ENCODE measurements at regions not wholly inside any gene's neighbourhood (a gene's known extent, or its start where the extent isn't known, plus 50 kb on each side); places are given as distances from the start of the nearest gene placed in this dataset.

DNA sequence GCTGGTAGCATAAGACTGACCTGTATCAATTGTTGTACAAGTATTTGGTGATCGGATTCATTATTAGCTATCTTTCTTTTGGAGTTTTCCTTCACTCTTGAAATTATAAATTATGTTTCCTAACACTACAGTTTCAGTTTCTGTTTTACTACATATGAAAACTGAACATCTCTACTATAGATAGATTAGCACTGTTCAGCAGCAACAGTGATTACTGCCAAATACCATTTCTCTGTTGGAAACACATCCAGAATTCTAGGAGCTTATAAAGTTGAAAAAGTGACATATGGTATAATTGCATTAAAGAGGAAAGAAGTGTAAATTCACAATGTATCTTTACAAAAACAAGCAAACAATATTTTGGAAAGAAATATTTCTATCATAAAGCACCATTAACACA lies 118.5 kb upstream of the GRIA4 start:
- ATAC-seq (ENCODE audit: low read depth) (no peak), DNase-seq (no peak)
- Histone ChIP-seq H2AFZ (ENCODE audit: insufficient read depth, low read depth, low read length, poor library complexity, severe bottlenecking) (no peak overlapping the region), H3K79me2 (ENCODE audit: control insufficient read depth, insufficient read depth, low read length) (no peaks in the 10 kb centered on the region), H3K9me3 (ENCODE audit: control extremely low read depth in 1 of 3, control insufficient read depth in 2 of 3, insufficient read depth in 1 of 3, low read length in 2 of 3) (no peaks in the 10 kb centered on the region), H4K20me1 (ENCODE audit: control insufficient read depth, insufficient read depth, low read length, poor library complexity, severe bottlenecking) (no peaks in the 10 kb centered on the region), H3K27ac (ENCODE audit: low read length in 2 of 2) (no peak overlapping the region), H3K9ac (ENCODE audit: low read length) (no peak overlapping the region), H3K4me1 (ENCODE audit: control insufficient read depth in 2 of 2, insufficient read depth in 2 of 2, low read length in 2 of 2) (no peaks in the 10 kb centered on the region), H3K4me2 (replicated peaks; ENCODE audit: low read depth, low read length, poor library complexity, severe bottlenecking) (no peak overlapping the region), H3K4me3 (ENCODE audit: control extremely low read depth in 1 of 5, extremely low read depth in 1 of 5, insufficient read depth in 1 of 5, low read depth in 2 of 5, low read length in 4 of 5) (no peak overlapping the region), H3K27me3 (replicated peaks in 1 of 4; ENCODE audit: control extremely low read depth in 1 of 4, control insufficient read depth in 3 of 4, insufficient read depth in 4 of 4, low read length in 3 of 4) (no peaks in the 10 kb centered on the region), H3K36me3 (replicated peaks in 1 of 2; ENCODE audit: control extremely low read depth in 1 of 2, control insufficient read depth in 1 of 2, extremely low read depth in 1 of 2, insufficient read depth in 2 of 2, low read length in 1 of 2) (no peaks in the 10 kb centered on the region)
- H3K27me3 Mint-ChIP-seq, result no peaks in the 10 kb centered on the region
- H3K9me3 Mint-ChIP-seq (ENCODE audit: insufficient read depth), result no peaks in the 10 kb centered on the region
- no peak overlapping the region for H3K4me3 Mint-ChIP-seq
- ChIA-PET CTCF (no interaction called here), POLR2A (no interaction called here)
- WGBS (ENCODE audit: insufficient coverage), result no CpG with 5 or more reads among the region's 1 CpG
- TF ChIP-seq CTCF (IDR thresholded peaks at IDR 0.05) (no peak), EZH2 (IDR thresholded peaks at IDR 0.05; ENCODE audit: borderline replicate concordance, insufficient read depth, low read depth, low read length, poor library complexity, severe bottlenecking) (no peak)
- H3K4me1 Mint-ChIP-seq, result no peaks in the 10 kb centered on the region
- no peak overlapping the region for H3K27ac Mint-ChIP-seq
- intact Hi-C loops (cut with micrococcal nuclease), result no loop called here

GRCh38 chr11:105490333-105490732 lies 119.5 kb upstream of the GRIA4 start:
- Mint-ChIP-seq H3K9me3 (ENCODE audit: insufficient read depth) (no peaks in the 10 kb centered on the region), H3K27ac (no peak overlapping the region), H3K4me1 (no peaks in the 10 kb centered on the region), H3K27me3 (no peaks in the 10 kb centered on the region), H3K4me3 (no peak overlapping the region)
- H3K79me2 ChIP-seq (ENCODE audit: control insufficient read depth, insufficient read depth, low read length), result no peaks in the 10 kb centered on the region
- H3K9me3 ChIP-seq (ENCODE audit: control extremely low read depth in 1 of 3, control insufficient read depth in 2 of 3, insufficient read depth in 1 of 3, low read length in 2 of 3), result no peaks in the 10 kb centered on the region
- WGBS (ENCODE audit: insufficient coverage), result no CpG with 5 or more reads among the region's 1 CpG
- DNase-seq (no peak), ATAC-seq (ENCODE audit: low read depth) (no peak)
- no peak overlapping the region for H3K9ac ChIP-seq (ENCODE audit: low read length)
- no peaks in the 10 kb centered on the region for H4K20me1 ChIP-seq (ENCODE audit: control insufficient read depth, insufficient read depth, low read length, poor library complexity, severe bottlenecking)
- H3K36me3 ChIP-seq (replicated peaks in 1 of 2; ENCODE audit: control extremely low read depth in 1 of 2, control insufficient read depth in 1 of 2, extremely low read depth in 1 of 2, insufficient read depth in 2 of 2, low read length in 1 of 2), result no peaks in the 10 kb centered on the region
- no peaks in the 10 kb centered on the region for H3K27me3 ChIP-seq (replicated peaks in 1 of 4; ENCODE audit: control extremely low read depth in 1 of 4, control insufficient read depth in 3 of 4, insufficient read depth in 4 of 4, low read length in 3 of 4)
- CTCF ChIA-PET, result no interaction called here
- no peak overlapping the region for H2AFZ ChIP-seq (ENCODE audit: insufficient read depth, low read depth, low read length, poor library complexity, severe bottlenecking)
- POLR2A ChIA-PET, result no interaction called here
- H3K4me1 ChIP-seq (ENCODE audit: control insufficient read depth in 2 of 2, insufficient read depth in 2 of 2, low read length in 2 of 2), result no peaks in the 10 kb centered on the region
- TF ChIP-seq EZH2 (IDR thresholded peaks at IDR 0.05; ENCODE audit: borderline replicate concordance, insufficient read depth, low read depth, low read length, poor library complexity, severe bottlenecking) (no peak), CTCF (IDR thresholded peaks at IDR 0.05) (no peak)
- H3K4me2 ChIP-seq (replicated peaks; ENCODE audit: low read depth, low read length, poor library complexity, severe bottlenecking), result no peak overlapping the region
- intact Hi-C loops (cut with micrococcal nuclease), result no loop called here
- H3K27ac ChIP-seq (ENCODE audit: low read length in 2 of 2), result no peak overlapping the region
- no peak overlapping the region for H3K4me3 ChIP-seq (ENCODE audit: control extremely low read depth in 1 of 5, extremely low read depth in 1 of 5, insufficient read depth in 1 of 5, low read depth in 2 of 5, low read length in 4 of 5)

All from B cell (primary cell).